Upper lobe of left lung (tissue), 4 donors: ENCODE measurements at regions not wholly inside any gene's neighbourhood (a gene's known extent, or its start where the extent isn't known, plus 50 kb on each side); places are given as distances from the start of the nearest gene placed in this dataset.

Source experiments
- CTCF ChIP-seq, 6 experiments: fragments of 450-650 bp in 4 of 6; fragments of 200-600 bp in 2 of 6; sonication (generic) in 2 of 6; IDR thresholded peaks; one replicate each; pipeline ENCODE4 v1.5.1; 2016 to 2019; ENCODE audit warnings: antibody characterized with exemption in 6 of 6
- POLR2A ChIP-seq, 4 donors: fragments of 450-650 bp; IDR thresholded peaks; one replicate each; pipeline ENCODE4 v1.5.1; 2016 to 2017; ENCODE audit warnings: antibody characterized with exemption in 4 of 4, mild to moderate bottlenecking in 2 of 4

- TF ChIP-seq CTCF (IDR thresholded peaks at IDR 0.05), result no peak
- no peak for TF ChIP-seq POLR2A (IDR thresholded peaks at IDR 0.05)
Observed at GRCh38 chr6:134636186-134636799, 313.6 kb downstream of the ALDH8A1 start.
